DLD1 (cell line): ENCODE measurements at regions not wholly inside any gene's neighbourhood (a gene's known extent, or its start where the extent isn't known, plus 50 kb on each side); places are given as distances from the start of the nearest gene placed in this dataset.

Experiments
- in situ Hi-C: cut with HindIII; loops from 2 replicates; pipeline ENCODE4 v1.10.0; 2017; ENCODE audit warnings: low sequenced_read_pairs

DNA sequence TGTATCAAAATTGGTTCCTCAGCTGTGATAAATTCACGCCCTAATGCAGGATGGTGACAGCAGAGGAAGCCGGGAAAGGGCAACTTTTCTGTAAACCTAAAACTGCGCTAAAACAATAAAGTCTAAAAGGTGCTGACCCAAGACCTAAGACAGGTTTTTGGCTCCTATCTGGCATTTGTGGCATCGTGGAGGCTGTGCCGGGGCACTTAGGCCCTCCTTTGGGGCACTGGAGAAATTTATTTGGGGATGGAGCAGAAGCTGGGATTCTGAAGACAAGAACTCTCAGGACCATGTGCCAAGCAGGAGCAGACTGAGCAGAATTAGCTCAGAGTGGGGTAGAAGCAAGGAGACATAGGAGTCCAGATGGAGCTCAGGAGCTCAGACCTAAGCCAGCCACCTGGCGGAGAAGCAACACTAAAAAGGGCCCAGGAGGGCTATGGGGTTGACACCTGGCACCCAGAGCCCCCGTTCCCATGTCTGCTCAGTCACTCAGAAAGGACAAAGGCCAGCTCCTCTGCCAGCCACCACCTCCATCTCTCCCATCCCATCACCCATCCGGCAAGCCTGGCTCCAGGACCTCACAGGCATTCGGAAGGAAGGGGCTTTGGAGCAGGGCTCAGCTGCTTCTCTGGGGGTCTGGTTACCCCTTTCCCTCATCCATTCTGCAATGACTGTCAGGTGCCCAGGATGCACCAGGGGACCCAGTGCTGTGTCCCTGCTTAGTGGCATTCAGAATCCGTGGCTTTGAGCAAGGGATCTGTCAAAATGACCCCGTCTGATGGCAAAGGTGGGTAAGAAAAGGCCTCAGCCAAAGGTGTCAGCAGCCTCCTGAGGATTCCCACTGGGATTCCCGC is 347.7 kb downstream of the NPHP4 start:
- in situ Hi-C loops: loop anchor here (5.0 to 25.0 kb wide), 2 partner anchors 88 to 132 kb away; no protein-coding TSS in a partner anchor

DNA sequence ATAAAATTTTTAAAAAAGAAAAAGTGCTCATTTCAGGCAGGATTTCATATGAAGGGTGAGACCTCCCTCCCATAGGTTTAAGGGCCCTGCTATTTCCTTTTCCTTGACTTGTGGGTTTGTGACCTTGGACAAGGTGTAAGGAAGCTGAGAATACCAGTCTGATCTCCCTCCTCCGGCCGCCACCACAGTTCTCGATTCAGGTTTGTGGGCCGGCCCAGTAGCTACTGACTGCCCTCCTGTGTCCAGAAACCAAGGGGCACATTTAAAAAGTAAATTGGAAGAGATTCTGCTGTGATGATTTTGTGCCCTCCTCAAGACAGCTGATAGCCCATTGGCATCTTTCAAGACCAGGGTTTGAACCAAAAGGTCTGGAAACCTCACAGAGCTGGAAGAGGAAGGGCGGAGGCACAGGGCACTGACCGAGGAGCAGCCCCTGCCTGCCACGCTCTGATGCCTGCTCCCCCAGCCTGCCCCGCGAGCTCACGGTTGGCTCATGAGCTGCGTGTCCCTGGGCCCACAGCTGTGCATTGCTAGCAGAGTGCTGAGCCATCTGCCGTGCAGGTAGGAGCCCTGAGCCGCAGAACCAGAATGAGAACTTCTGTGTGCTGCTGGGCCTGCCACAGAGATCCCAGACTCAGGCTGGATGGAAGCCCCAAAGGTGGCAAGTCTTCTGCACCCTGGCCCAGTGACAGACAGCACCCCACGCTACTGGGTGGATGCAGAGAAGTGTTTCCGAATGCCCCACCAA is 348.7 kb downstream of the NPHP4 start:
- in situ Hi-C loops: loop anchor here (25.0 kb wide), 1 partner anchor 131 kb away; no protein-coding TSS in a partner anchor

DNA sequence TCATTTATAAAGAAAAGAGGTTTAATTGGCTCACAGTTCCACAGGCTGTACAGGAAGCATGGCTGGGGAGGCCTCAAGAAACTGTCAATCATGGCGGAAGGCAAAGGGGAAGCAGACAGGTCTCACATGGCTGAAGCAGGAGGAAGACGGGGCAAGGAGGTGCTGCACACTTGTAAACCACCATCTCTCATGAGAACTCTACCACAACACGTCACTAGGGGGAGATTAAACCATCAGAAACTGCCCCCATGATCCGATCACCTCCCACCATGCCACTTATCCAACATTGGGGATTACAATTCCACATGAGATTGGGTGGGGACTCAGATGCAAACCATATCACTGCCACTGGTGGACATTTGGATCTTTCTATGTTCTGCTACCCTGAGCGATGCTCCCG is 351.4 kb downstream of the NPHP4 start:
- in situ Hi-C loops: loop anchor here (25.0 kb wide), 1 partner anchor 129 kb away; no protein-coding TSS in a partner anchor

DNA sequence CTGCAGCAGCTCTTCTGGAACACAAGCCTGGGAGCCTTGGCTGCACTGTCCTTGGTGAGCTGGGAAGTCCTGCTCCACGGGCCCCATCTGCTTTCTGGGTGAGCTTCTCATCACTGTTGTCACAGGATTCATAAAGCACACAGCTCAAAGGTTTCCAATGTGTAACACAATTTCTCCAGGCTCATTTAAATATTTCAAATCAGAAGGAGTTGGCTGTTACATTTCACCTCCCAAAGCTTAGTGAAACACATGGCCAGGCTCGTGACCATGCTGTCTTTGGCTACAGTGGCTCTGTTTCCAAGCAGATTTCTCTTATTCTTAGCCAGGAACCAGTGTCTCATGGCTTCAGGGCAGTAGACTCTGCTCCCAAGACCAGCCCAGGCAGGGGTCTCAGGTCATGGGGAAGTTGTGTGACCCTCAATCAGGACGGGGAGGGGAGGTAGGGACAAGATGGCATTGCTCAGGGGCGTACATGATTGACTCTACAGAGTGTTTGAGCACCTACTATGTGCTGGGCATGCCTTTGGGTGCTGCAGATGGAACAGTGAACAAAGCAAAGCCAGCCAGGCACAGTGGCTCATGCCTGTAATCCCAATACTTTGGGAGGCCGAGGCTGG is 353.0 kb downstream of the NPHP4 start:
- in situ Hi-C loops: loop anchor here (25.0 kb wide), 1 partner anchor 127 kb away; no protein-coding TSS in a partner anchor

DNA sequence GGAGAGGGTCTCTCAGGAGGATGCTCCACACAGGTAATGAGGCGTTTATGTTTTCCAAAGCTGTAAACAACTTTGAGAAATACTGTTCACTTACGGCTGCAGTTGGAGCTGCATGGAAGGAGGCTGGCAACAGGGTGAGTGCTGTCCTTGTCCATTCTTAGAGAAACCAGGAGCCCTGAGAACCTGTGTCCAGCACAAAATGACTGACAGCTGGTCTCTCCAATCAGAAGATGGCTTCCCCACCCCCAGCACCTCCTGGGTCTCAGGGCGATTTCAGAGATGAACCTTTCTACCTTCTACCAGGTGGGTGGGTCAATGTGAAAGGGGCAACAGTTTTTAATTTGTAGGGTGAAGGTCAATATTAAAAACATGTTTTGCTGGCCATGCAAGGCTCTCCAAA is 353.6 kb downstream of the NPHP4 start:
- in situ Hi-C loops: loop anchor here (25.0 kb wide), 1 partner anchor 126 kb away; no protein-coding TSS in a partner anchor

DNA sequence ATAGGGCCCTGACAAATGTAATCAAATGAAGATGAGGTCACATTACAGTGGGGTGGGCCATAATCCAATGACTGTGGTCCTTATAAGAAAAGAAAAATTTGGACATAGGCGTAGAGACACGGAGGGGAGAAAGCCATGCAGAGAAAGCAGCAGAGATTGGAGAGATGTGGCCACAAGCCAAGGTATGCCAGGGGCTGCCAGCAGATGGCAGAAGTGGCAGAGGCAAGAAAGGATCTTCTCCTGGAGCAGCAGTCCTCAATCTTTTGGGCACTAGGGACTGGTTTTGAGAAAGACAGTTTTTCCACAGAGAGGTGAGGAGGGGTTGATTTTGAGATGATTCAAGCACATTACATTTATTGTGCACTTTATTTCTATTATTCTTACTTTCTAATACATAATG is 355.1 kb downstream of the NPHP4 start:
- in situ Hi-C loops: loop anchor here (25.0 kb wide), 1 partner anchor 125 kb away; no protein-coding TSS in a partner anchor

DNA sequence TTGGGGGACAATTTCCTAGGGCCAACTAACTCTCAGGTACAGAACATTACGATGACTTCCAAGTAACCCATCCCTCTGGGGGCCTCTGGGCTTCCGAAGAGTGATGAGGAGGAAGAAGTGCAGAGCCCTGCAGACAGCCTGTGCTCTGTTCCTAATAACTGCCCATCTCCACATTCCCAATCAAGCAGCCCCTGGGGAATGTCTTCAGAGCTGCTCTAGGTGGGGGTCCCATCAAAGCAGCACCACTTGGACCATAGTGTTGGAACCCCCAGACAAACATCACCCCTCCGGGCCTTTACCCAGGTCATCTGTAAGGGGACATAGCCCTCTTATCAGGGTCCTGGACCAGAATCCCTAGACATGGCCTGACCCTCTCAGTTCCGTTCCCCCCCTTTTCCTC is 357.3 kb downstream of the NPHP4 start:
- in situ Hi-C loops: loop anchor here (25.0 kb wide), 1 partner anchor 123 kb away; no protein-coding TSS in a partner anchor

DNA sequence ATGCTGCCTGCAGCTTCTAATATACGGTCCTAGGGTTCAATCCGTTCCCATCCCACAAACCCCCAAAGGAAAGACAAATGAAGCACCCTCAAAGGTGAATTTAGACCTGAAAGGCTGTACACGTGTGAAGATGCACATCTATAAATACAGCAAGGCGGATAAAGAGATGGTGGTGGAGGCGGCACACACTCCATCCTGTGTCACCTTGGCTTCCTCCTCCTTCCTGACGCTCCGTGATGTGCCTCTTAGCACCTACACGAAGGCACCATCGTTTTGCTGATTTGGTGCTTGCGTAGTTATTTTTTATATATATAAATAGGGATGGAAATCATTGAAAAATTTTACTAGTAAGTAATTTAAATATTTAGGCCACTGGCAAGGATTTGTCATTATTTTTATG is 359.4 kb downstream of the NPHP4 start:
- in situ Hi-C loops: loop anchor here (25.0 kb wide), 1 partner anchor 121 kb away; no protein-coding TSS in a partner anchor

DNA sequence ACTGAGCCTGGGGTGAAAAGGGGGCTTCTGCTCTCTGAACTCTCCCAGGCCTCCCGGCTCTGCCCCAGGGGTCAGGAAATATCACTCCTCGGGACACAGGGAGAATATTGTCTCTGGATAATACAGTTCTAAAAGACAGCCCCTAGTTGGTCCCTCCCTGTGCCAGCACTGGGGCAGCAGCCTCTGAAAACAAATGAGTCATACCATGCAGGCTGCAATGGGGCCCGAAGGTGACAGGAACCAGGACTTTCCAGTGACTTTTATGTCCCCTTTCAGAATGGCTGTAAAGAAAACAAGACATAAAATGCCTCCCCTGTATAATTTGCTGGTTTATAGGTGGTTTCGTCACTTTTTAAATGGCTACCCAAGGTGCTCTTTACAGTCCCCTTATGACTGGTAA is 360.0 kb downstream of the NPHP4 start:
- in situ Hi-C loops: loop anchor here (25.0 kb wide), 1 partner anchor 120 kb away; no protein-coding TSS in a partner anchor

DNA sequence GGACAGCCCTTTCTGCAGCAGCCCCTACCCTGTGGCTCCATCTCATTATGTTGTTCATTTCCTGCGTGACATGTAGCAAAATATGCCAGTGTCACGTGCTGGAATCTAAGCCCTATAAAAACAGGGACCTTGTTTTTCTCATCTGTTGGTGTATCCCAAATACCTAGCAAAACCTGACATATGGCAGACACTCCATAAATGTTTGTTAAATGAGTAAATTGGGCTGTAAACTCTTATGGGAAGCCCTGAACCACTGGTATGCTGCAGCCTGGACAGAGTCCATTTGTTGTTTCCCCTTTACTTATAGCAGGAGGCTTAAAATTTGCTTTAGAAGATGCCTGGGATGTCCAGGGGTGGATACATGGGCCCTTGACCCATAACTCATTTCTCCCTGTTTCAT is 363.8 kb downstream of the NPHP4 start:
- in situ Hi-C loops: loop anchor here (25.0 kb wide), 1 partner anchor 116 kb away; no protein-coding TSS in a partner anchor

DNA sequence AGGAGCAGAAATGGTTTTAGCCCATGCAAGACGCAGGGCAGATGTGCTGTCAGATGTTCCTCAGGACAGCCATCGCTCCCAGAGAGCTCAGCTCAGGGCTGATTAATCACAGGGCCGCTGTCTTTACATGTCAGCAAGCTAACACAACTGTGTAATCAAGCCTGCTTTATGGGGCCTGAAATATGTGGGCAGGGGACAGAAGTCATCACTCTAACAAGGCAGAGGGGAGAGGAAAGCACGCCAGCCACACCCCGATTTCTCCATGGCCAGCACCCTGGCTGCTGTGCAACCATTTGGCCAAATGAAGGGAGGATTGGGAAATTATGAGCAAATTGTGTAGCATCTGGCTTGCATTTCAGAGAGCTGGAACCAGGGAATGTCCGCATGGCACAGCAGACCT is 368.8 kb downstream of the NPHP4 start:
- in situ Hi-C loops: no loop called here

DNA sequence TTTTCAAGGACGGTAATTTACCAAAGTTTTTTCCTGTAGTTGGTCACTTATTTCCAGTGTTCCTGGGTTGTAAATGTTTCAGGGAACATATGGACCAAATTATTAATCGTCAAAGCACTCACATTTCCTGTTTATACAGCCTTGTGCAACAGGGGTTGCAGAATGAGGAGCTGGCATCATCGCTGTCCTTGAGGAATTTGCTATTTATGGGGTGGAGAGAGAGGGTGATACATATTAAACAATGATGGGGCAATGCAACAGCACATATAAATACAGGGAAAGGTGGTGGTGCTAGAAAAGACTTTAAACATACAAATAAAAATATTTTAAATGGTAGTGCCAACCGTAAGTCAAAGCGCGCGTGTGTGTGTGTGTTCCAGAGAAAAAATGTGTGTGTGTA is 369.8 kb downstream of the NPHP4 start:
- in situ Hi-C loops: no loop called here

DNA sequence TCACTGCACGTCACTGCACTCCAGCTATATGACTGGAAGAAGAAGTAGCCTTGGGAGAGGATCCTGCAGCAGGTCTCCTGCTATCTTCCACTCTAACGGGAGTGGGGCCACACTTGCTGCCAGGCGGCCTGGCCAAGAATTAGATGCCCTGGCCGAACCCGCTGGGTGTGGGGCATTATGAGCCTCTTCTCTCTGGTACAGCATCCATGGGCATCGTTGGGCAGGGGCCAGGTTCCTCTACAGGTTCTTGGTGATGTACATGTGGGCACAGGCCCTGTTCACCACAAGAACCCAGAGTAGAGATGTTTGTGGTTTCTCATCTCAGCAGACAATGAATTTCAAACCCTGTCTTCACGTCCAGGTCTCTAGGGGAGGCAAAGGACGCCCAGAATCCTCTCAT is 370.5 kb downstream of the NPHP4 start:
- in situ Hi-C loops: no loop called here

DNA sequence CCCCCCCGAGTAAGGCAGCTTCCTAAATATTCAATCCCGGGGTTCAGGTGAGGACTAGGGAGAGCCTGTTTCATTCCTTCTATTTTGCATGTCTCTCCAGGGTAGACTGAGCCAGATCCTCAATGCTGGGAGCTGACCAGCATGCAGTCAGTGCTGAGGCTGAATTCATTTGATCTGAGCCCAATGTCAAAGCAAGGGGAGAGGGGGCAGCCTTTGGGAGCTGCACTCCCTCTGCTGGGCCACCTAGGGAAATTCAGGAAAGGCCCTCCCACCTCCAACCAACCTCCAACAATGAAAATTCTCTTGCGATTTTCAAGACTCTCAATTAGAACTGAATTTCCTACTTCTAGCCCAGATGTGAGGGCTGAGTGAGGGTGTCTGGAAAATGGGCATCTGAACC is 371.2 kb downstream of the NPHP4 start:
- in situ Hi-C loops: no loop called here

DNA sequence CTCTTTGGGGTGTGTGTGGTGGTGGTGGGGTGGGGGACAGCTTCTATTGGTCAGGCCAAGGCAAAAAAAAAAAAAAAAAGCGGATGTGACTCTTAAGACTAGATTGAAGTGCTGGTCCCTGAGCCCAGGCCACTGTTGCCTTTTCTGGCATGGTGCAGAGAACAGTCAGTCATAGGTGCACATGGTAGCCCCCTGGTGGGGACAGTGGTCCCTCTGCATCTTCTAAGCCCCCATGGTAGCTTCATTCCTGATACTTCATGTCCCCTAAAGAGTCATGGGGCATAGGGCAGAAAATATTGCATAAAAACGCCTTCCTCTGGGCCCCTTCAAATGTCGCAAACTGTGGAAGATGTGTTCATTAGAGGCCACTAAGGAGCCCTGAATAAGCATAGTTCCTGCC is 371.8 kb downstream of the NPHP4 start:
- in situ Hi-C loops: no loop called here

DNA sequence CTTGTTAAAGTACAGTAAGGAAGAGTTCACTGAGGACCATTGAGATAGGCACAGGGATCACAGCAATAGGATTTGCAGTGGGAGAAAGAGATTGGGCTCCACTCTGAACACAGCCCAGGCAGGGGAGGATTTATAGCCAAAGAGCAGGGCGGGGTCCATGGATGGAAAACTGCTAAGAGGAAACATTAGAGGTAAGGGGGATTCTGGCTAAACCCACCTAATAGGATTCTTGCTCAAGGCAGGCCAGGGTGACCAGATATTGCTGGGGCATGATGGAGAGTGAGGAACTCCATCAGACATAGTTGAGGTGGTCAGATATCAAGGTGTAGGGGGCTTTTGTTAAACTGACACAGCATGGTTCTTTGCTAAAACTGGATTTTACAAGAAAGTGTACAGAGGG is 372.8 kb downstream of the NPHP4 start:
- in situ Hi-C loops: no loop called here

DNA sequence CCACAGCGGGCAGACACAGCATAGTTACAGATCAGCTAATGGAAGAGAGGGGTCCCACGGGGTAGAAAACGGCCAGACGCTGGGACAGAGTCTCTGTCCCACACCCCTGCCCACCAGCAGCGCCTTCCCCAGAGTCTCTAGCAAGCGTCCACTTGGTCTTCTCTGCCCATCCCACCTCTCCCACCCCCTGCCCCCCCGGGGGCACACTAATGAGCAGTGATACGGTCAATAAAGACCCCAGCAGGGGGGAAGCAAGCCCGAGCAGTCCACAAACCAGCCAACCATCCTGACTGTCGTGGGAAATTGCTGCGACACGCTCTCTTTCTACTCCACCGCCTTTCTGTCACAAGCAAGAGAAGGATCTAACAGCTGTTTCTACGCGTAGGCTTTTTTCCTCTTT is 374.7 kb downstream of the NPHP4 start:
- in situ Hi-C loops: no loop called here

DNA sequence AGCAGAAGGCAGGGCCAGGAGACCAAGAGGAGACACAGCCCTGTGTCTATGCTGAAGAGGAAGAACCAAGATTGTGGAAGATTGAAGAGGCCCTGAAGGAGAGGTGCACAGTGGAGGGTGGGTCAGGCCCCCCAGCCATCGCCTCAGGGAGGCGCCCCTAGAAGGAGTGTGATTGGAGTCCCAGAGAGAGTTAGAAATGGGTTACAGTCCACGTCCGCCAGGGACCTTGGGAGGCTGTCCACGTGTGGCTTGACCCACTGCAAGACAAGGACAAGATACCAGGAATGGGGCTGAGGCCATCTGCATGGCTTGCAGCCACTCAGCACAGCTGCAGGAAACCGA is 375.1 kb downstream of the NPHP4 start:
- in situ Hi-C loops: no loop called here

DNA sequence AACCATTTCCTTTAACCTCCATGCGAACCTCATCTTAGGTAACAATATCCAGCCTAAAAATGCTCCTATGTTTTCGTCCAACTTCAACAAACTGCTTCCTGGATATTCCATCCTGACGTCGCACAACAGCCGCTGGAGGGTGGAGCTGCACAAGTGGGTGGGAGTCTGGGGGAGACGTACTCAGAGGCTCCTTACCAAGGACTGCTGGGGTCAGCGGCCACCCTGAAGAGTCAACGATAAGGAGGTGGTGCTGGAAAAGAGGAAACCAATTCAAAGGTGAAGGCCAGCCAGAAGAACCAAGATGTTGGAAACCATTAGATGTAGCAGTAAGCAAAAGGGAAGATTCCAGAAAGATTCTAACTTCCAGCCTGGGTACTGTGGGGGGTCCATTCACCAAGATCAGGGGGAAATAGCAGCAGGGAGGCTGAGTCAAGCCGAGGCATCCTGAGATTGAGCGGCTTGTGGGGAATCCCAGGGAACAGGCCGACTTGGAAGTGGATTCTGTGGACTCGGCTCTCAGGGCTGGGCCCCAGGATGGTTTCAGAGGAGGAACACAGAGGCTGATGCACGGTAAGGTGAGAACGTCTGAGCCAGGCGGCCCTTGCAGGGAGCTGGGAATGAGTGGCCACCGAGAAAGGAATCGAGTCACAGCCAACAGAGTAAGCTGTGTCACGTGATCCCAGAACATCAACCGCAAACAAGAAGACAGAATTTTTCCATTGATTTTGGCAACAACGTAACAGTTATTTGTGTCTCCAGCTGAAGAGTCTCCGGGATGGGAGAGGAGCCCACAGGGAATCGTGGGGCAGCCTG is 375.7 kb downstream of the NPHP4 start:
- in situ Hi-C loops: no loop called here

DNA sequence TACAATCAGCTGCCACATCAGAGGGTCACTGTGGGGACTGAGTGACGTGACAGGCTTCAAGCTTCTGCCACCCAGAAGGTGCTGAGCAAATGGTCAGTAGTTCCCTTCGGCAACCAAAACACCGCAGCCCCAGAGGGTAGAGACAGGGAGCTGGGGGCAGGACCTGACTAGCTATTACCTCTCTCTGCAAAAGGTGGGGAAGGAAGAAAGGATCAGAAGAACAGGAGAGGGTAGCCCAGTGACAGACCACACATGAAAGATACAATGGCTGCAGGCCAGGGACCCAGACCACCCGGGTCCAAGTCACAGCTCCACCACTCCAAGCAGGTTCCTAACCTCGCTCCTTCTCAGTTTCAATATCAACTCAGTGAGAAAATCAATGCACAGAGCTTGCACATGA is 377.1 kb downstream of the NPHP4 start:
- in situ Hi-C loops: no loop called here
